ENCODE measurements at regions not wholly inside any gene's neighbourhood (a gene's known extent, or its start where the extent isn't known, plus 50 kb on each side); places are given as distances from the start of the nearest gene placed in this dataset.

DNA sequence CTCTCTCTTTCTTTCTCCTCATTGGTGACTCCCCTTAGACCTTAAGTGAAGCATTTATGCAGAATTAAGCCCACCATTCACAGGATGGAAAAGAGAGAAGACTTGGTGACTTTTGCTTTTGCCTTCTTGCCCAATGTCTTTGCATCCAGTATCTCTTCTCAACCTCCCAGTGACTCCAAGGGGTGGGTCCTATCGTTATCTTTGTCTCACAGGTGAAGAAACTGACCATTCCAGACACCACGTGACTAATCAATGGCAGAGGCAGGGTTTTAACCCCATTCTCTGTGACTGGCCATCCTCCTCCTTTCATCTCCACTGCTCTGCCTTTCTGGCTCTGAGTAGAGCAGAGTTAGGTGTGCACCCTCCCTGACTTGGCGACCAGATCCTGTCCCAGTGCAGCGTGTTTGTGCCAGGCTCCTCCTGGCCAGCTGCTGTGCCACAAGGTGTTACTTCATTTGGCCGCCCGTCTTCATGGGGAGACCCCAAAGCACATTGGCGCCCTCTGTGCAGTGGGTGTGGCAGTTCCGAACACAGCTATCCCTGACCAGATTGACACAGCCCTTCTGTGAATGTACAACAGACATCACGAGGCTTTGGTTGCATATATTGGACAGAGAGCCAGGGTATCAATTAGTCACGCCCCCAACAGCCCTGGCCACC is 501.3 kb downstream of the CD83 start:
- Histone ChIP-seq H3K27ac (no peak overlapping the region), H3K36me3 (no peaks in the 10 kb centered on the region), H3K4me3 (no peak overlapping the region), H3K9me3 (peaks cover 3 to 5% of the 10 kb centered on the region in 2 donors), H3K4me1 (peaks cover 5 to 26% (median 13%) of the 10 kb centered on the region in 4 donors), H3K27me3 (no peaks in the 10 kb centered on the region)
- in situ Hi-C loops (cut with MboI; ENCODE audit: low pct_ligation_motif_present in 1 of 4, low pct_unique_long_range_greater_than_20kb in 1 of 4, low sequenced_read_pairs in 3 of 4) = no loop called here
- intact Hi-C loops (cut with DNase I; ENCODE audit: low total_unique reads) = no loop called here
- WGBS, 2 donors (ENCODE audit: low coverage in 1 of 2) = 68 to 87% methylated on average over 2 to 10 of the region's 10 CpGs
- no peak for DNase-seq
- TF ChIP-seq POLR2AphosphoS5 (IDR thresholded peaks at IDR 0.05) (no peak), POLR2A (IDR thresholded peaks at IDR 0.05) (no peak), EP300 (IDR thresholded peaks at IDR 0.05; ENCODE audit: low read depth) (no peak)
- TF ChIP-seq, protein P1, sequence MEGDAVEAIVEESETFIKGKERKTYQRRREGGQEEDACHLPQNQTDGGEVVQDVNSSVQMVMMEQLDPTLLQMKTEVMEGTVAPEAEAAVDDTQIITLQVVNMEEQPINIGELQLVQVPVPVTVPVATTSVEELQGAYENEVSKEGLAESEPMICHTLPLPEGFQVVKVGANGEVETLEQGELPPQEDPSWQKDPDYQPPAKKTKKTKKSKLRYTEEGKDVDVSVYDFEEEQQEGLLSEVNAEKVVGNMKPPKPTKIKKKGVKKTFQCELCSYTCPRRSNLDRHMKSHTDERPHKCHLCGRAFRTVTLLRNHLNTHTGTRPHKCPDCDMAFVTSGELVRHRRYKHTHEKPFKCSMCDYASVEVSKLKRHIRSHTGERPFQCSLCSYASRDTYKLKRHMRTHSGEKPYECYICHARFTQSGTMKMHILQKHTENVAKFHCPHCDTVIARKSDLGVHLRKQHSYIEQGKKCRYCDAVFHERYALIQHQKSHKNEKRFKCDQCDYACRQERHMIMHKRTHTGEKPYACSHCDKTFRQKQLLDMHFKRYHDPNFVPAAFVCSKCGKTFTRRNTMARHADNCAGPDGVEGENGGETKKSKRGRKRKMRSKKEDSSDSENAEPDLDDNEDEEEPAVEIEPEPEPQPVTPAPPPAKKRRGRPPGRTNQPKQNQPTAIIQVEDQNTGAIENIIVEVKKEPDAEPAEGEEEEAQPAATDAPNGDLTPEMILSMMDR (IDR thresholded peaks at IDR 0.05) = no peak

DNA sequence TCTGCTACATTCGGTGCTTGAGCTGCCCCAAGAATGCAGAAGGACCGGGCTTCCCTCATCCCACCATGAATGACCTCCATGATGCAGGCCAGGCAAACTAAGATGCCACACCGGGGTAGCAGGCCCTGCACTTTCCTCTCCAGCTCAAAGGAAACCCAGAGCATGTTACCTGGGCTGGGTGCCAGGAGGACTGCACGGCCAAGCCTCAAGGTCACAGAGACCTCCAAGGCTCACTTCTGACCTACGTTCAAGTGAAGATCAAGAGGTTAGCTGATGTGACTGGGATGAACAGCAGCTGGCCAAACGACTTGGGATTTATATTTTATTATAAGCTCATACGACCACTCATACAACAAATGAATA is 501.8 kb downstream of the CD83 start:
- no peak for DNase-seq
- Histone ChIP-seq H3K4me1 (peaks cover 5 to 27% (median 13%) of the 10 kb centered on the region in 4 donors), H3K4me3 (no peak overlapping the region), H3K27me3 (no peaks in the 10 kb centered on the region), H3K27ac (no peak overlapping the region), H3K9me3 (peaks cover 3 to 5% of the 10 kb centered on the region in 2 donors), H3K36me3 (no peaks in the 10 kb centered on the region)
- in situ Hi-C loops (cut with MboI; ENCODE audit: low pct_ligation_motif_present in 1 of 4, low pct_unique_long_range_greater_than_20kb in 1 of 4, low sequenced_read_pairs in 3 of 4) = no loop called here
- 65 to 69% methylated on average over 4 to 7 of the region's 7 CpGs for WGBS, 2 donors (ENCODE audit: low coverage in 1 of 2)
- intact Hi-C loops (cut with DNase I; ENCODE audit: low total_unique reads) = no loop called here
- TF ChIP-seq, protein P1 (IDR thresholded peaks at IDR 0.05) = no peak
- no peak for TF ChIP-seq POLR2A (IDR thresholded peaks at IDR 0.05)
- TF ChIP-seq POLR2AphosphoS5 (IDR thresholded peaks at IDR 0.05) = no peak
- TF ChIP-seq EP300 (IDR thresholded peaks at IDR 0.05; ENCODE audit: low read depth) = no peak

DNA sequence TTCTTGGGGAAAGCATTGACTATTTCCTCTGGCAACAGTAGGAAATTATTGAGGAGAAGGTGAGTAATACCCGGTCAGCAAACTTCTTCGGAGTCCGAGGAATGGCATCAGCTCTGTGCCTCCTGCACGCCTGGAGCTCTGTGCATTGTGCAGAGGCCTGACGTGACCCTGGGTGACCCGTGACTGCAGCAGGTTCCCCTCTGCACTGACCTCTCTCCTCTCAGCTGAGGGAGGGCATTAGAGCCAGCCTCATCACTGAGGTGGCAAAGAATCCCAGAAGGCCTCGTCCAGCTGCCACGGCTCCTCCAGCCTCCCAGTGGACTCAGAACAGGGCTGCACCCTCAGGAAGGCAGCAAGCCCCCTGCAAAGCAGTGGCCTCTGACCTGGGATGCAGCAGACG is 502.9 kb downstream of the CD83 start:
- Histone ChIP-seq H3K27ac (no peak overlapping the region), H3K9me3 (peaks cover 3 to 5% of the 10 kb centered on the region in 2 donors), H3K4me1 (peaks cover 5 to 27% (median 13%) of the 10 kb centered on the region in 4 donors), H3K36me3 (no peaks in the 10 kb centered on the region), H3K27me3 (no peaks in the 10 kb centered on the region), H3K4me3 (no peak overlapping the region)
- no peak for DNase-seq
- in situ Hi-C loops (cut with MboI; ENCODE audit: low pct_ligation_motif_present in 1 of 4, low pct_unique_long_range_greater_than_20kb in 1 of 4, low sequenced_read_pairs in 3 of 4) = no loop called here
- intact Hi-C loops (cut with DNase I; ENCODE audit: low total_unique reads) = no loop called here
- WGBS, 2 donors (ENCODE audit: low coverage in 1 of 2) = 82% methylated on average over 7 of the region's 9 CpGs; no CpG with 5 or more reads in 1 of the 2 donors
- no peak for TF ChIP-seq POLR2AphosphoS5 (IDR thresholded peaks at IDR 0.05)
- TF ChIP-seq EP300 (IDR thresholded peaks at IDR 0.05; ENCODE audit: low read depth) = no peak
- TF ChIP-seq, protein P1 (IDR thresholded peaks at IDR 0.05) = no peak

DNA sequence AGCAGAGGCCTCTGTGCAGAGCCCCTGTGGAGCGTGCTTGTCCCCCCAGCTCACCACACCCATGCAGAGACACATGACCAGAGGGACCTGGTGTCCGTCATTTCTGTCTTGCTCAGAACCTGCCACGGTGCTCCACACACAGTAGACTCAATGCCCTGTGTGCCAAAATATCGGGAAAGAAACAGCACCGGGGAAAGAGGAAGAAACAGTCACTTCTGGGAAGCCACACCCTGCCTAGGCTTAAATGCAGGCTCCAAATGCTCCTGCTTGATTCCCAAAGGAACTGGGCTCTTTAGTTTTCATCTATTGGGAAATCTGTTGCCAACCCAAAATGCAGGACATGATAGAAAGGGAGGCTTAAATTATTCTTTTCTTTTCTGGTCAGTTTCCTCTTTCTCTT is 503.9 kb downstream of the CD83 start:
- DNase-seq = no peak
- Histone ChIP-seq H3K36me3 (no peaks in the 10 kb centered on the region), H3K4me1 (peaks cover 5 to 27% (median 13%) of the 10 kb centered on the region in 4 donors), H3K4me3 (no peak overlapping the region), H3K27me3 (no peaks in the 10 kb centered on the region), H3K27ac (no peak overlapping the region), H3K9me3 (no peaks in the 10 kb centered on the region)
- 25 to 42% methylated on average over 4 to 5 of the region's 5 CpGs for WGBS, 2 donors (ENCODE audit: low coverage in 1 of 2)
- intact Hi-C loops (cut with DNase I; ENCODE audit: low total_unique reads) (no loop called here), in situ Hi-C loops (cut with MboI; ENCODE audit: low pct_ligation_motif_present in 1 of 4, low pct_unique_long_range_greater_than_20kb in 1 of 4, low sequenced_read_pairs in 3 of 4) (no loop called here)
- no peak for TF ChIP-seq POLR2AphosphoS5 (IDR thresholded peaks at IDR 0.05)
- TF ChIP-seq EP300 (IDR thresholded peaks at IDR 0.05; ENCODE audit: low read depth) = no peak
- TF ChIP-seq, protein P1 (IDR thresholded peaks at IDR 0.05) = no peak
- TF ChIP-seq POLR2A (IDR thresholded peaks at IDR 0.05) = no peak
